Activated CD4-positive, alpha-beta T cell treated with anti-CD3 and anti-CD28 coated beads, Interleukin-2, amount 50 U/mL, for 4 hours (primary cell): ENCODE measurements at regions not wholly inside any gene's neighbourhood (a gene's known extent, or its start where the extent isn't known, plus 50 kb on each side); places are given as distances from the start of the nearest gene placed in this dataset.

Experiments used
- DNase-seq, 2 experiments: peaks; one replicate each; pipeline ENCODE4 v3.0.0-alpha.2; 2020

- DNase-seq, result no peak
Measured at GRCh38 chr14:39847852-39848251, 415.6 kb upstream of the FBXO33 start.

- no peak for DNase-seq
Measured at GRCh38 chr14:39847194-39847593, 415.0 kb upstream of the FBXO33 start.

- no peak for DNase-seq
Measured at GRCh38 chr14:39843881-39844280, 411.6 kb upstream of the FBXO33 start.

GRCh38 chr14:39841088-39841487 lies 408.9 kb upstream of the FBXO33 start:
- DNase-seq, result no peak

GRCh38 chr14:39827901-39828655 lies 395.8 kb upstream of the FBXO33 start:
- DNase-seq, result no peak

- DNase-seq, result no peak
Measured at GRCh38 chr14:39812532-39813320, 380.5 kb upstream of the FBXO33 start.

GRCh38 chr14:39807271-39807670 lies 375.0 kb upstream of the FBXO33 start:
- no peak for DNase-seq

- DNase-seq, result no peak
Measured at GRCh38 chr14:39784461-39784860, 352.2 kb upstream of the FBXO33 start.

- DNase-seq, result no peak
Measured at GRCh38 chr14:39781466-39781865, 349.2 kb upstream of the FBXO33 start.

GRCh38 chr14:39773387-39774126 lies 341.3 kb upstream of the FBXO33 start:
- no peak for DNase-seq

- no peak for DNase-seq
Measured at GRCh38 chr14:39772627-39773026, 340.4 kb upstream of the FBXO33 start.

GRCh38 chr14:39768589-39768988 lies 336.4 kb upstream of the FBXO33 start:
- no peak for DNase-seq

- no peak for DNase-seq
Measured at GRCh38 chr14:39766397-39767000, 334.3 kb upstream of the FBXO33 start.

GRCh38 chr14:39765676-39766075 lies 333.4 kb upstream of the FBXO33 start:
- no peak for DNase-seq

- no peak for DNase-seq
Measured at GRCh38 chr14:39763402-39763890, 331.2 kb upstream of the FBXO33 start.

GRCh38 chr14:39762576-39763401 lies 330.6 kb upstream of the FBXO33 start:
- peak in 1 of 2 experiments; percentile 1 for DNase-seq

GRCh38 chr14:39755269-39755878 lies 323.1 kb upstream of the FBXO33 start:
- no peak for DNase-seq

GRCh38 chr14:39740454-39740853 lies 308.2 kb upstream of the FBXO33 start:
- DNase-seq, result no peak

GRCh38 chr14:39739796-39740195 lies 307.6 kb upstream of the FBXO33 start:
- no peak for DNase-seq

- DNase-seq, result no peak
Measured at GRCh38 chr14:39734306-39734705, 302.1 kb upstream of the FBXO33 start.

- DNase-seq, result no peak
Measured at GRCh38 chr14:39733741-39734140, 301.5 kb upstream of the FBXO33 start.

- no peak for DNase-seq
Measured at GRCh38 chr14:39731912-39732311, 299.7 kb upstream of the FBXO33 start.
